Transverse colon (tissue), 4 donors: ENCODE measurements at regions not wholly inside any gene's neighbourhood (a gene's known extent, or its start where the extent isn't known, plus 50 kb on each side); places are given as distances from the start of the nearest gene placed in this dataset.
A peak's percentile ranks its signal among the peaks of the same experiment; 100 is the strongest.

Experiments
- EP300 ChIP-seq: sonication (generic); formaldehyde crosslinking; IDR thresholded peaks from one replicate; pipeline ENCODE4 v1.6.1; 2017; ENCODE audit warnings: antibody characterized with exemption, low read depth
- POLR2A ChIP-seq: fragments of 450-650 bp; IDR thresholded peaks from one replicate; pipeline ENCODE4 v1.6.1; 2016; ENCODE audit warnings: antibody characterized with exemption, mild to moderate bottlenecking, moderate library complexity
- POLR2AphosphoS5 ChIP-seq, 3 donors: sonication (generic); formaldehyde crosslinking; IDR thresholded peaks; one replicate each; pipeline ENCODE4 v1.6.1; 2016; ENCODE audit warnings: antibody characterized with exemption in 3 of 3
- TF ChIP-seq, protein P1 (sequence below), 5 experiments: fragments of 200-600 bp in 3 of 5; fragments of 450-650 bp in 2 of 5; sonication (generic) in 3 of 5; IDR thresholded peaks; 1 replicate in 2 of 5; 2 replicates in 3 of 5; pipeline ENCODE4 v1.5.1; 2016 to 2017; ENCODE audit warnings: antibody characterized with exemption in 5 of 5, inconsistent platforms in 3 of 5, mild to moderate bottlenecking in 2 of 5, moderate library complexity in 1 of 5

DNA sequence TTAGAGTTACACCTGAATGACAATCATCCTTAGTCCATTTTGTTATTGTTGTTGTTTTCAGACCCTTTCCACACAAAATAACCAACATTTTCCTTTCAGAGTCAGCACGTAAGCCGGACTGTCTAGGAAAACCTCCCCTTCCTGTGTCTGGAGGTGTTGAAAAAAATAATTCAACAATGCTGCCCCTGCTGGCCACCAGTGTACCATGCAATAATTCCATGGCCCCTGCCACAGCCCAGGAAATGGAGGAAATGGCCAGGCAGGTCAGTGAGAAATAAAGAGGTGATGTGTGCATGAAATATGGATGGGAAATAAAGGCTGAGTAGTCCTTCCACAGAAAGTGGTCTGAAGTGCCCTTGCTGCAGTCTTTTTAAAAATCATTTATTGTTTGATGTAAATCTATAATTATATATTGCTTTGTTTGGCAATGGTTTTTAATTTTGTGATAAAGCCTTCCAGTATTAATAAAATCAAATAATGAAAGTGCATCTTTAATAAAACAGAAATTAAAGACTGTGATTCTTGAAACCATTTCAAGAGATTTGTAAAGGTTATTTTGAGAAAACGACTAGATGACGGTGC lies 152.8 kb upstream of the PAPPA start:
- no peak for TF ChIP-seq POLR2A
- TF ChIP-seq, protein P1, sequence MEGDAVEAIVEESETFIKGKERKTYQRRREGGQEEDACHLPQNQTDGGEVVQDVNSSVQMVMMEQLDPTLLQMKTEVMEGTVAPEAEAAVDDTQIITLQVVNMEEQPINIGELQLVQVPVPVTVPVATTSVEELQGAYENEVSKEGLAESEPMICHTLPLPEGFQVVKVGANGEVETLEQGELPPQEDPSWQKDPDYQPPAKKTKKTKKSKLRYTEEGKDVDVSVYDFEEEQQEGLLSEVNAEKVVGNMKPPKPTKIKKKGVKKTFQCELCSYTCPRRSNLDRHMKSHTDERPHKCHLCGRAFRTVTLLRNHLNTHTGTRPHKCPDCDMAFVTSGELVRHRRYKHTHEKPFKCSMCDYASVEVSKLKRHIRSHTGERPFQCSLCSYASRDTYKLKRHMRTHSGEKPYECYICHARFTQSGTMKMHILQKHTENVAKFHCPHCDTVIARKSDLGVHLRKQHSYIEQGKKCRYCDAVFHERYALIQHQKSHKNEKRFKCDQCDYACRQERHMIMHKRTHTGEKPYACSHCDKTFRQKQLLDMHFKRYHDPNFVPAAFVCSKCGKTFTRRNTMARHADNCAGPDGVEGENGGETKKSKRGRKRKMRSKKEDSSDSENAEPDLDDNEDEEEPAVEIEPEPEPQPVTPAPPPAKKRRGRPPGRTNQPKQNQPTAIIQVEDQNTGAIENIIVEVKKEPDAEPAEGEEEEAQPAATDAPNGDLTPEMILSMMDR (IDR thresholded peaks at IDR 0.05) = peak in 4 of 5 experiments; percentile 25 to 40 (median 30)
- no peak for TF ChIP-seq EP300
- TF ChIP-seq POLR2AphosphoS5 (IDR thresholded peaks at IDR 0.05) = no peak
